HL-60 (cell line): ENCODE measurements at regions not wholly inside any gene's neighbourhood (a gene's known extent, or its start where the extent isn't known, plus 50 kb on each side); places are given as distances from the start of the nearest gene placed in this dataset.

Source experiments
- DNase-seq, 2 experiments: peaks; one replicate each; pipeline ENCODE4 v3.0.0-alpha.2; 2010 to 2020; ENCODE audit warnings: low read depth in 1 of 2, low spot score in 1 of 2
- H3K27ac ChIP-seq: fragments of 250-450 bp; sonication (Bioruptor Pico); replicated peaks from 2 replicates; pipeline ENCODE4 v1.5.1; 2020; ENCODE audit warnings: mild to moderate bottlenecking, moderate library complexity
- H3K27me3 ChIP-seq: fragments of 250-450 bp; sonication (Bioruptor Pico); 2 replicates; pipeline ENCODE4 v1.5.1; 2021; ENCODE audit warnings: mild to moderate bottlenecking, moderate library complexity; ENCODE audit not compliant: insufficient read depth, poor library complexity, severe bottlenecking
- H3K4me3 ChIP-seq: replicated peaks from 2 replicates; pipeline ENCODE4 v1.5.1; 2011; ENCODE audit warnings: mild to moderate bottlenecking, control low read depth, low read length; ENCODE audit not compliant: insufficient read depth
- CTCF ChIP-seq: IDR thresholded peaks from one replicate; pipeline ENCODE4 v1.5.1; 2011; ENCODE audit warnings: low read length, control low read depth, inconsistent platforms; ENCODE audit not compliant: insufficient read depth
- GABPA ChIP-seq: IDR thresholded peaks from 2 replicates; pipeline ENCODE4 v1.6.1; 2012; ENCODE audit warnings: low read depth
- POLR2AphosphoS5 ChIP-seq: IDR thresholded peaks from 2 replicates; pipeline ENCODE4 v1.6.1; 2012; ENCODE audit warnings: low read depth
- SPI1 ChIP-seq: IDR thresholded peaks from 2 replicates; pipeline ENCODE4 v1.6.1; 2012; ENCODE audit warnings: low read depth, mild to moderate bottlenecking, borderline replicate concordance
- TF ChIP-seq, protein P1 (sequence below): IDR thresholded peaks from 2 replicates; pipeline ENCODE4 v1.6.1; 2012; ENCODE audit warnings: low read depth; ENCODE audit not compliant: insufficient replicate concordance

DNA sequence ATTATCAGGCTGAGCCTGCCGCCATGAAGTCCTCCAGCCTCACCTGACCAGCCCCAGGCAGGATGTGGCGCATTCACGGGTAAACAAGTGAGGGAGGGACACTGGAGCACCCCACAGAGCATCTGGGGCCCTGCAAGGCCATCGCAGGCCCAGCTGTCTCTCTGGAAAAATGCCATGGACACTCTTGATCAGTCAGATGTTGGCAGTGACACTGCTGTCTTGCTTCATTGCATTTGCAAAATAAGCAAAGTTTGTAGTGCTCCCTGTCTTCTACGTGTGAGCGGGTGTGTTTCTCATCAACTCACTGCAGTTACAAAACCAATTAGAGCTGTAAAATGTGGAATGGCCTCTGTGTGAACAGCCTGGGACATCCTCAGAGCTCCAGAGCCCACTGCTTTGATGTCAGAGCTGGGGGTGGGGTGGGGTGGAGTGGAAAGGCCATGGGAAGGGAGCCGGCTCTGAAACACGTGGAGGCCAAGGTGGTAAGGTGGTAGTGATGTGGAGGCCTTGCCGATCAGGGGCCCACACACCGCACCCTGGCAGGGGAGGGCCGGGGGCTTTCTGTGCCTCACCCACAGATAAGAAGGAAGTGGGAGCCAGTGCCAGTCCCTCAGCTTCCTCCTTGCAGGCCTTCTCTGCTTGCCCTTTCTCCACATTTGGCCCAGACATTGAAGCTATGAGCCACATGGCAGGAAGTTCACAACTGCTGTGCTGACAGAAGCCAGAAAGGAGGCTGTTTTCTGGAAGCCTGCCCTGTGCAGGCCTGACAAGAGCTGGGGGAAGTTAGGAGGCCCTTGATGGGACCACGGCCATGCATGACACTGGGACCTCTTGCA is 254.9 kb downstream of the RHOU start:
- Histone ChIP-seq H3K4me3 (no peak overlapping the region), H3K27me3 (no peaks in the 10 kb centered on the region), H3K27ac (peak overlapping the region; percentile 88)
- DNase-seq: peak; percentile 87 to 96
- TF ChIP-seq GABPA (0 out of 2 replicates have a peak, but pooled peaks have one; percentile 28), CTCF (no peak), POLR2AphosphoS5 (peak; percentile 79), SPI1 (peak; percentile 89)

- Histone ChIP-seq H3K4me3 (no peak overlapping the region), H3K27ac (peak overlapping the region; percentile 88), H3K27me3 (no peaks in the 10 kb centered on the region)
- TF ChIP-seq GABPA: no peak
- TF ChIP-seq SPI1: peak; percentile 98
- peak; percentile 63 to 68 for DNase-seq
Observed at GRCh38 chr1:228990906-228991569, 255.8 kb downstream of the RHOU start.

DNA sequence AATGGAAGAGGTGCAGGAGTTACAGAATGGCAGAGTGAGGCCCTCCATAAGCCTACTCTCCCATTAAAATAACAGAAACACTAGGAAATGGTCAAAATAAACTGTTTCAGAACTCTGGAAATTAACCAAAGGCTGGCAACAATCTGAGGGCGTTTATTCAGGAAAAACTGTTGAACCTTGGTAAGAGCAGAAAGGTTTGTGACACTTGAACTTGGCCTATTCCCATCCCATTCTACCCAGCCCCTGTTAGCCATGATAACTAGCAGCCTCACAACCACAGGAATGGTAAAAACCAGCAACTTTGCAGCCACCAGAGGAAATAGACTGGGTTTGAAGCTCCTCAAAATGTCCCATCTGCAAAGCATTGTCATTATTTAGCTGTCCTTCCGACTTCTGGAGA is 256.8 kb downstream of the RHOU start:
- no peaks in the 10 kb centered on the region for H3K27me3 ChIP-seq
- H3K4me3 ChIP-seq: no peak overlapping the region
- H3K27ac ChIP-seq: peak overlapping the region; percentile 88
- no peak for DNase-seq
- TF ChIP-seq POLR2AphosphoS5: no peak
- no peak for TF ChIP-seq GABPA
- no peak for TF ChIP-seq CTCF
- TF ChIP-seq, protein P1, sequence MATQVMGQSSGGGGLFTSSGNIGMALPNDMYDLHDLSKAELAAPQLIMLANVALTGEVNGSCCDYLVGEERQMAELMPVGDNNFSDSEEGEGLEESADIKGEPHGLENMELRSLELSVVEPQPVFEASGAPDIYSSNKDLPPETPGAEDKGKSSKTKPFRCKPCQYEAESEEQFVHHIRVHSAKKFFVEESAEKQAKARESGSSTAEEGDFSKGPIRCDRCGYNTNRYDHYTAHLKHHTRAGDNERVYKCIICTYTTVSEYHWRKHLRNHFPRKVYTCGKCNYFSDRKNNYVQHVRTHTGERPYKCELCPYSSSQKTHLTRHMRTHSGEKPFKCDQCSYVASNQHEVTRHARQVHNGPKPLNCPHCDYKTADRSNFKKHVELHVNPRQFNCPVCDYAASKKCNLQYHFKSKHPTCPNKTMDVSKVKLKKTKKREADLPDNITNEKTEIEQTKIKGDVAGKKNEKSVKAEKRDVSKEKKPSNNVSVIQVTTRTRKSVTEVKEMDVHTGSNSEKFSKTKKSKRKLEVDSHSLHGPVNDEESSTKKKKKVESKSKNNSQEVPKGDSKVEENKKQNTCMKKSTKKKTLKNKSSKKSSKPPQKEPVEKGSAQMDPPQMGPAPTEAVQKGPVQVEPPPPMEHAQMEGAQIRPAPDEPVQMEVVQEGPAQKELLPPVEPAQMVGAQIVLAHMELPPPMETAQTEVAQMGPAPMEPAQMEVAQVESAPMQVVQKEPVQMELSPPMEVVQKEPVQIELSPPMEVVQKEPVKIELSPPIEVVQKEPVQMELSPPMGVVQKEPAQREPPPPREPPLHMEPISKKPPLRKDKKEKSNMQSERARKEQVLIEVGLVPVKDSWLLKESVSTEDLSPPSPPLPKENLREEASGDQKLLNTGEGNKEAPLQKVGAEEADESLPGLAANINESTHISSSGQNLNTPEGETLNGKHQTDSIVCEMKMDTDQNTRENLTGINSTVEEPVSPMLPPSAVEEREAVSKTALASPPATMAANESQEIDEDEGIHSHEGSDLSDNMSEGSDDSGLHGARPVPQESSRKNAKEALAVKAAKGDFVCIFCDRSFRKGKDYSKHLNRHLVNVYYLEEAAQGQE: no peak
- TF ChIP-seq SPI1: no peak

GRCh38 chr1:228992907-228993535 is 257.7 kb downstream of the RHOU start:
- Histone ChIP-seq H3K27me3 (no peaks in the 10 kb centered on the region), H3K4me3 (no peak overlapping the region), H3K27ac (no peak overlapping the region)
- no peak for DNase-seq
- TF ChIP-seq CTCF: no peak
- no peak for TF ChIP-seq POLR2AphosphoS5
- no peak for TF ChIP-seq GABPA
- TF ChIP-seq SPI1: no peak
- TF ChIP-seq, protein P1: no peak
